ENCODE measurements at regions not wholly inside any gene's neighbourhood (a gene's known extent, or its start where the extent isn't known, plus 50 kb on each side); places are given as distances from the start of the nearest gene placed in this dataset.

DNA sequence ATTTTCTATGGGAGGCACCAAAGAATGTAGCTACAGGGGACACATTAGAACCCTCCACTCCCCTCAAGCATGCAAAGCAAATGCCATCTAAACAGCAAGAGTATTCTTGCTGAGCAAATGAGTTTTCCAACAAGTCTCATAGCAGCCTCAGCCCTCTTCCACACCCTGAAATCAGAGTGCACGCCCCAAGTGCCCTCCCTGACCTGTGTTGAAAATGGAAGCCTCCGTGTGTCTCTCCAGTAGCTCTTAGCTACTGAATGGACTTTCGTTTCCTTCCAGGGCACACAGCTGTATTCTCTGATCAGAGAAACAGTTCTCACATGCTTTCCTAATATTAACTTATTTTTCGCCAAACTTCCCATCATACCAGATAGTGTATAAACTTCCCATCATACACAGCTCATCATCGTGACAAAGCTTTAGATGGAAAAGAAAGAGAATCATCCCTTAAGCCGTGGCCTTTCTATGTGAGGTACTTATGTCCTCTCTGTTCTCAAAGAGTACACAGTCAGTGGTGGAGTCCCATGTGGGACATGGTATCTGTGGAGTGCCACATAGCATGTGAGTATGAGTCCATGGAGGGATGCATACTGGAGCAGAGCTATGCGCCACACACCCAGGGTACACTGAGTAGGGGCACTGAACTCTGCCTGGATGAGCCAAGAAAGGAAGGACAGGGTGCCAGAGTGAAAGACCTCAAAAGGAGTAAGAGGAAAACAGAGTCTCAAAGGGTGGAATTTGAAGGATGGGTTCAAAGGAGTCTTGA is 434.5 kb downstream of the MCTP2 start:
- no peak for TF ChIP-seq CTCF (IDR thresholded peaks at IDR 0.05)
- TF ChIP-seq ZFX (IDR thresholded peaks at IDR 0.05; ENCODE audit: borderline replicate concordance): no peak

All from 22Rv1 (cell line).